Panc1 (cell line): ENCODE measurements at regions not wholly inside any gene's neighbourhood (a gene's known extent, or its start where the extent isn't known, plus 50 kb on each side); places are given as distances from the start of the nearest gene placed in this dataset.

Experiments
- ATAC-seq: fragments of 200-7000 bp; cut with Tn5 transposase; 2 replicates; pipeline ENCODE4 v1.9.1; 2020; ENCODE audit warnings: mild to moderate bottlenecking, moderate library complexity
- BruUV-seq: library from RNA; stranded (reverse); fragments of 400-500 nt; replicated peaks from 2 replicates; lab custom pipeline; 2021; lab: Mats Ljungman, UMichigan
- CTCF ChIA-PET: fragments of 300-600 bp; sonication (Branson Sonifier 250); formaldehyde crosslinking; loops from one replicate; lab custom pipeline; 2022; ENCODE audit warnings: antibody characterized with exemption; lab: Charles Lee
- POLR2A ChIA-PET: fragments of 300-600 bp; sonication (Branson Sonifier 250); formaldehyde crosslinking; loops from one replicate; lab custom pipeline; 2022; ENCODE audit warnings: antibody characterized with exemption; lab: Charles Lee
- DNase-seq: peaks from one replicate; pipeline ENCODE4 v3.0.0-alpha.2; 2010; ENCODE audit warnings: low read depth, low spot score
- H3K27ac ChIP-seq: 2 replicates; pipeline ENCODE4 v1.5.1; 2011; ENCODE audit warnings: mild to moderate bottlenecking, low read length, inconsistent platforms
- H3K27me3 ChIP-seq: fragments of 200-500 bp; sonication (Bioruptor generic); 2 replicates; pipeline ENCODE4 v1.6.0; 2014; ENCODE audit warnings: low read length, inconsistent platforms; ENCODE audit not compliant: control insufficient read depth, insufficient read depth
- H3K36me3 ChIP-seq: fragments of 200-500 bp; sonication (Bioruptor generic); 2 replicates; pipeline ENCODE4 v1.5.1; 2014; ENCODE audit warnings: inconsistent platforms, mild to moderate bottlenecking, low read length, moderate library complexity; ENCODE audit not compliant: control insufficient read depth, insufficient read depth
- H3K4me1 ChIP-seq: 2 replicates; pipeline ENCODE4 v1.5.1; 2011; ENCODE audit warnings: inconsistent platforms, mild to moderate bottlenecking, low read length, moderate library complexity; ENCODE audit not compliant: control insufficient read depth, insufficient read depth
- H3K4me3 ChIP-seq, 2 experiments: 2 replicates each; pipeline ENCODE4 v1.5.1; 2011 to 2012; ENCODE audit warnings: low read depth in 2 of 2, low read length in 2 of 2, mild to moderate bottlenecking in 2 of 2, inconsistent platforms in 1 of 2, moderate library complexity in 1 of 2
- H3K9me3 ChIP-seq: fragments of 200-500 bp; sonication (Bioruptor generic); 2 replicates; pipeline ENCODE4 v1.5.1; 2014; ENCODE audit warnings: low read depth, mild to moderate bottlenecking, inconsistent platforms, low read length, moderate library complexity; ENCODE audit not compliant: control insufficient read depth, insufficient read depth
- POLR2AphosphoS5 ChIP-seq: IDR thresholded peaks from 2 replicates; pipeline ENCODE4 v1.6.1; 2012; ENCODE audit warnings: mild to moderate bottlenecking, low read depth, low read length, moderate library complexity
- SIN3A ChIP-seq: IDR thresholded peaks from 2 replicates; pipeline ENCODE4 v1.6.1; 2012; ENCODE audit warnings: low read depth, mild to moderate bottlenecking, low read length, moderate library complexity, borderline replicate concordance; ENCODE audit not compliant: insufficient read depth
- TCF7L2 ChIP-seq: IDR thresholded peaks from 2 replicates; pipeline ENCODE4 v1.6.1; 2011; ENCODE audit warnings: mild to moderate bottlenecking, low read depth, low read length, inconsistent platforms
- in situ Hi-C: cut with HindIII; loops from 2 replicates; pipeline ENCODE4 v1.10.0; 2016; ENCODE audit warnings: low sequenced_read_pairs, low pct_unique_long_range_greater_than_20kb
- intact Hi-C: fragments of 100-400 bp; cut with micrococcal nuclease; formaldehyde crosslinking; loops from one replicate; pipeline ENCODE4 v1.10.0; 2022; ENCODE audit not compliant: unreplicated experiment
- TF ChIP-seq, protein P1 (sequence below), 2 experiments: IDR thresholded peaks; 2 replicates each; pipeline ENCODE4 v1.6.1; 2011 to 2012; ENCODE audit warnings: low read depth in 2 of 2, control low read depth in 1 of 2, low read length in 1 of 2, mild to moderate bottlenecking in 1 of 2, moderate library complexity in 1 of 2; ENCODE audit not compliant: insufficient read depth in 1 of 2
- TF ChIP-seq, protein P2 (sequence below): fragments of 450-650 bp; IDR thresholded peaks from 2 replicates; pipeline ENCODE4 v1.5.1; 2017; ENCODE audit warnings: mild to moderate bottlenecking

DNA sequence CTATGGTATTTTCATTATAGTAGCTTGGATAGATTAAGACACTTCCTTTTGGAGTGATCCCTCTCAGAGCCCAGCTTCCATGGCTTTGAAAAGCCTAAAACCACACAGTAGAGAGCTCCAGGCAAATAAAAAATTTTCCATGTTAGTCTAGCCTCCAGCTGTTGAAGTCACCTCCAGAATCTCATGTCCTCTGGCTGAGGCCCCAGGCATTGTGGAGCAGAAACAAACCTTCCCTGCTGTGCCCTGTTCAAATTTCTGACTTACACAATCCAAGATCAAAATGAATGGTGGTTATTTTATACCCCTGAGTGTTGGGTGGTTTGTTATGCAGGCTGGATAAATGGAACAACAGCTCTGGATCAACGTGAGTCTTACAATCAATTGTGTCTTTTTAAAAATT, 203.9 kb downstream of the ICE1 start:
- Histone ChIP-seq H3K27me3 (no peaks in the 10 kb centered on the region), H3K9me3 (no peaks in the 10 kb centered on the region), H3K4me1 (no peaks in the 10 kb centered on the region), H3K4me3 (no peak overlapping the region), H3K27ac (no peak overlapping the region), H3K36me3 (no peaks in the 10 kb centered on the region)
- ChIA-PET CTCF (no interaction called here), POLR2A (no interaction called here)
- DNase-seq: no peak
- BruUV-seq: no TSS peak
- intact Hi-C loops: no loop called here
- in situ Hi-C loops: no loop called here
- TF ChIP-seq, protein P1, sequence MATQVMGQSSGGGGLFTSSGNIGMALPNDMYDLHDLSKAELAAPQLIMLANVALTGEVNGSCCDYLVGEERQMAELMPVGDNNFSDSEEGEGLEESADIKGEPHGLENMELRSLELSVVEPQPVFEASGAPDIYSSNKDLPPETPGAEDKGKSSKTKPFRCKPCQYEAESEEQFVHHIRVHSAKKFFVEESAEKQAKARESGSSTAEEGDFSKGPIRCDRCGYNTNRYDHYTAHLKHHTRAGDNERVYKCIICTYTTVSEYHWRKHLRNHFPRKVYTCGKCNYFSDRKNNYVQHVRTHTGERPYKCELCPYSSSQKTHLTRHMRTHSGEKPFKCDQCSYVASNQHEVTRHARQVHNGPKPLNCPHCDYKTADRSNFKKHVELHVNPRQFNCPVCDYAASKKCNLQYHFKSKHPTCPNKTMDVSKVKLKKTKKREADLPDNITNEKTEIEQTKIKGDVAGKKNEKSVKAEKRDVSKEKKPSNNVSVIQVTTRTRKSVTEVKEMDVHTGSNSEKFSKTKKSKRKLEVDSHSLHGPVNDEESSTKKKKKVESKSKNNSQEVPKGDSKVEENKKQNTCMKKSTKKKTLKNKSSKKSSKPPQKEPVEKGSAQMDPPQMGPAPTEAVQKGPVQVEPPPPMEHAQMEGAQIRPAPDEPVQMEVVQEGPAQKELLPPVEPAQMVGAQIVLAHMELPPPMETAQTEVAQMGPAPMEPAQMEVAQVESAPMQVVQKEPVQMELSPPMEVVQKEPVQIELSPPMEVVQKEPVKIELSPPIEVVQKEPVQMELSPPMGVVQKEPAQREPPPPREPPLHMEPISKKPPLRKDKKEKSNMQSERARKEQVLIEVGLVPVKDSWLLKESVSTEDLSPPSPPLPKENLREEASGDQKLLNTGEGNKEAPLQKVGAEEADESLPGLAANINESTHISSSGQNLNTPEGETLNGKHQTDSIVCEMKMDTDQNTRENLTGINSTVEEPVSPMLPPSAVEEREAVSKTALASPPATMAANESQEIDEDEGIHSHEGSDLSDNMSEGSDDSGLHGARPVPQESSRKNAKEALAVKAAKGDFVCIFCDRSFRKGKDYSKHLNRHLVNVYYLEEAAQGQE (IDR thresholded peaks at IDR 0.05; ENCODE audit: insufficient read depth in 1 of 2, low read depth in 2 of 2, low read length in 1 of 2): no peak
- no peak for TF ChIP-seq SIN3A
- no peak for TF ChIP-seq POLR2AphosphoS5
- no peak for TF ChIP-seq TCF7L2
- TF ChIP-seq, protein P2, sequence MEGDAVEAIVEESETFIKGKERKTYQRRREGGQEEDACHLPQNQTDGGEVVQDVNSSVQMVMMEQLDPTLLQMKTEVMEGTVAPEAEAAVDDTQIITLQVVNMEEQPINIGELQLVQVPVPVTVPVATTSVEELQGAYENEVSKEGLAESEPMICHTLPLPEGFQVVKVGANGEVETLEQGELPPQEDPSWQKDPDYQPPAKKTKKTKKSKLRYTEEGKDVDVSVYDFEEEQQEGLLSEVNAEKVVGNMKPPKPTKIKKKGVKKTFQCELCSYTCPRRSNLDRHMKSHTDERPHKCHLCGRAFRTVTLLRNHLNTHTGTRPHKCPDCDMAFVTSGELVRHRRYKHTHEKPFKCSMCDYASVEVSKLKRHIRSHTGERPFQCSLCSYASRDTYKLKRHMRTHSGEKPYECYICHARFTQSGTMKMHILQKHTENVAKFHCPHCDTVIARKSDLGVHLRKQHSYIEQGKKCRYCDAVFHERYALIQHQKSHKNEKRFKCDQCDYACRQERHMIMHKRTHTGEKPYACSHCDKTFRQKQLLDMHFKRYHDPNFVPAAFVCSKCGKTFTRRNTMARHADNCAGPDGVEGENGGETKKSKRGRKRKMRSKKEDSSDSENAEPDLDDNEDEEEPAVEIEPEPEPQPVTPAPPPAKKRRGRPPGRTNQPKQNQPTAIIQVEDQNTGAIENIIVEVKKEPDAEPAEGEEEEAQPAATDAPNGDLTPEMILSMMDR: no peak
- ATAC-seq: no peak

DNA sequence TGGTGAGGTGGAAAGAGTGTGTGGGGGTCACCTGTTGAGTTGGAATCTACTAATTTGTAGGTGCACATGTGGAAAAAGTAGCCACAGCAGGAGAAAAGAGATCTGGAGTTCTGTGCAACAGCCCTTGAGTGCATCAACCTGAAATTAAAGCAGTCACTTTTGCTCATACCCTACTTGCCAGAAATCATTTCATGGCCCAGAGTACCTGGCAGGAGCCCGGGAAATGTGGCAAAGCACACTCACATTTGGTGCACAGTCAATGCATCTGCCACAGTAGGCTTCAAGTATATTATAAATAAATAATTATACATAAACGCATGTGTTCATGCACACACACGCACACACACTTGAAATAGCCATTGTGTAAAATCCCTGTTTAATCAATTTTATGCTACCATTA, 203.0 kb downstream of the ICE1 start:
- in situ Hi-C loops: no loop called here
- Histone ChIP-seq H3K27ac (no peak overlapping the region), H3K27me3 (no peaks in the 10 kb centered on the region), H3K4me1 (no peaks in the 10 kb centered on the region), H3K9me3 (no peaks in the 10 kb centered on the region), H3K36me3 (no peaks in the 10 kb centered on the region), H3K4me3 (no peak overlapping the region)
- TF ChIP-seq, protein P2: no peak
- TF ChIP-seq, protein P1 (IDR thresholded peaks at IDR 0.05; ENCODE audit: insufficient read depth in 1 of 2, low read depth in 2 of 2, low read length in 1 of 2): no peak
- TF ChIP-seq SIN3A: no peak
- no peak for TF ChIP-seq TCF7L2
- TF ChIP-seq POLR2AphosphoS5: no peak
- ATAC-seq: no peak
- POLR2A ChIA-PET: no interaction called here
- BruUV-seq: no TSS peak
- CTCF ChIA-PET: no interaction called here
- intact Hi-C loops: no loop called here
- DNase-seq: no peak
